ENCODE measurements at regions not wholly inside any gene's neighbourhood (a gene's known extent, or its start where the extent isn't known, plus 50 kb on each side); places are given as distances from the start of the nearest gene placed in this dataset.

DNA sequence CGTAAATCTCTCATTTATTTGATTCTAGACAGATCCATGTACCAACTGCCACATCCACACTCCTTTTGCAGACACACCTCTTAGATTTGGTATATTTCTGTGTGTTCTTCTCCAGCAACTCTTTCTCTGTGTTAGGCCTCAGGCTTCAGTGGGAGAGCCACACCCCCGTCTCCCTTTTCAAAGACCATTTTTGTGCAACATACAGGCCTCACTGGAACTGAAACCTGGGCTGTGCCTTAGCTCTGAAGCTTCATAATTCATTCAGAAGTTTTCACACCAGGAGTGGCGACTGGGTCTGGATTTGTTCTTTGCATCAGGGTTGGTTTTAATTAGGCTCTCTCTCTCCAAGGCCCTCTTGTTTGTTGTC lies 170.2 kb downstream of the THBS2 start:
- no peak overlapping the region for H3K27ac Mint-ChIP-seq (ENCODE audit: unreplicated experiment)
- peaks cover 6% of the 10 kb centered on the region for H3K27me3 Mint-ChIP-seq (ENCODE audit: unreplicated experiment)
- H3K36me3 Mint-ChIP-seq (ENCODE audit: unreplicated experiment) = no peaks in the 10 kb centered on the region
- H3K4me1 Mint-ChIP-seq (ENCODE audit: low read depth, unreplicated experiment) = no peaks in the 10 kb centered on the region
- no peak for DNase-seq
- TF ChIP-seq CTCF (IDR thresholded peaks at IDR 0.05; ENCODE audit: partially characterized antibody, unreplicated experiment) = no peak
- H3K4me3 Mint-ChIP-seq (ENCODE audit: unreplicated experiment) = no peak overlapping the region
- H3K9me3 Mint-ChIP-seq (ENCODE audit: unreplicated experiment) = peaks cover 2% of the 10 kb centered on the region

GRCh38 chr6:169082817-169083507 lies 170.7 kb downstream of the THBS2 start:
- Mint-ChIP-seq H3K27me3 (ENCODE audit: unreplicated experiment) (peaks cover 6% of the 10 kb centered on the region), H3K27ac (ENCODE audit: unreplicated experiment) (no peak overlapping the region), H3K4me1 (ENCODE audit: low read depth, unreplicated experiment) (no peaks in the 10 kb centered on the region), H3K9me3 (ENCODE audit: unreplicated experiment) (peaks cover 2% of the 10 kb centered on the region), H3K36me3 (ENCODE audit: unreplicated experiment) (no peaks in the 10 kb centered on the region), H3K4me3 (ENCODE audit: unreplicated experiment) (no peak overlapping the region)
- no peak for DNase-seq
- no peak for TF ChIP-seq CTCF (IDR thresholded peaks at IDR 0.05; ENCODE audit: partially characterized antibody, unreplicated experiment)

DNA sequence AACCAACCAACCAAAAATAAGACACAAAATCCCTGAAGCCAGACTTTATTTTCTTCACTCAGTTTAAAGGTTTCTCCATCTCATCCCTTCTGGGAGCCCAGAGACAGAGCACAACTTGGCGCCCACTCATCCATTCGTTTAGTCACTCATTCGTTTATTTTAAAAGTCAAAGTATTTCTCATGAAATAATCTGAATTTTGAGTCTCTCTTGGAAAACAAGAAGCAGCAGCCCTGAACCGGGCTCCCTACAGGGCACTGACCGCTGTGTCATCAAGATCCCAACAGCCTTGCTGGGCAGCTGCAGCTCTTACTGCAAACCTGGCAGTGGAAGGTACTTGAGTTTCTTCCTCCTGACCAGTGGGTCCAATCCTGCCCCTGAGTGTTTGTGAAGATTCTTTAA lies 171.6 kb downstream of the THBS2 start:
- Mint-ChIP-seq H3K9me3 (ENCODE audit: unreplicated experiment) (peaks cover 2% of the 10 kb centered on the region), H3K4me1 (ENCODE audit: low read depth, unreplicated experiment) (no peaks in the 10 kb centered on the region), H3K27me3 (ENCODE audit: unreplicated experiment) (peaks cover 6% of the 10 kb centered on the region), H3K36me3 (ENCODE audit: unreplicated experiment) (no peaks in the 10 kb centered on the region), H3K27ac (ENCODE audit: unreplicated experiment) (no peak overlapping the region), H3K4me3 (ENCODE audit: unreplicated experiment) (no peak overlapping the region)
- TF ChIP-seq CTCF (IDR thresholded peaks at IDR 0.05; ENCODE audit: partially characterized antibody, unreplicated experiment) = no peak
- DNase-seq = no peak

DNA sequence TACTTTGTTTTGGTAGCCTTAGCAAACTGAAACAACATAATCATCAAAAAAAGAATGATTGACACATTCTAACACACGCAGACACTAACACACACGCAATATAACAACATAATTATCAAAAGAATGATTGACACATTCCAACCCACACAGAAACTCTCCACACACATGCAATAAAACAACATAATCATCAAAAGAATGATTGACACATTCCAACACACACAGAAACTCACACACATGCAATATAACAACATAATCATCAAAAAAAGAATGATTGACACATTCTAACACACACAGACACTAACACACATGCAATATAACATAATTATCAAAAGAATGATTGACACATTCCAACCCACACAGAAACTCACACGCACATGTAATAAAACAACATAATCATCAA lies 172.4 kb downstream of the THBS2 start:
- TF ChIP-seq CTCF (IDR thresholded peaks at IDR 0.05; ENCODE audit: partially characterized antibody, unreplicated experiment) = no peak
- Mint-ChIP-seq H3K4me3 (ENCODE audit: unreplicated experiment) (no peak overlapping the region), H3K36me3 (ENCODE audit: unreplicated experiment) (no peaks in the 10 kb centered on the region), H3K27ac (ENCODE audit: unreplicated experiment) (no peak overlapping the region), H3K4me1 (ENCODE audit: low read depth, unreplicated experiment) (no peaks in the 10 kb centered on the region), H3K9me3 (ENCODE audit: unreplicated experiment) (peaks cover 2% of the 10 kb centered on the region), H3K27me3 (ENCODE audit: unreplicated experiment) (peaks cover 6% of the 10 kb centered on the region)
- DNase-seq = no peak

- H3K4me1 Mint-ChIP-seq (ENCODE audit: low read depth, unreplicated experiment) = no peaks in the 10 kb centered on the region
- peaks cover 6% of the 10 kb centered on the region for H3K27me3 Mint-ChIP-seq (ENCODE audit: unreplicated experiment)
- no peaks in the 10 kb centered on the region for H3K36me3 Mint-ChIP-seq (ENCODE audit: unreplicated experiment)
- TF ChIP-seq CTCF (IDR thresholded peaks at IDR 0.05; ENCODE audit: partially characterized antibody, unreplicated experiment) = no peak
- H3K4me3 Mint-ChIP-seq (ENCODE audit: unreplicated experiment) = no peak overlapping the region
- peaks cover 3% of the 10 kb centered on the region for H3K9me3 Mint-ChIP-seq (ENCODE audit: unreplicated experiment)
- no peak overlapping the region for H3K27ac Mint-ChIP-seq (ENCODE audit: unreplicated experiment)
- DNase-seq = no peak
These were observed 174.0 kb downstream of the THBS2 start for GRCh38 chr6:169079650-169080049.
